H9 (cell line): ENCODE measurements at regions not wholly inside any gene's neighbourhood (a gene's known extent, or its start where the extent isn't known, plus 50 kb on each side); places are given as distances from the start of the nearest gene placed in this dataset.

Experiments
- DNase-seq: peaks from one replicate; pipeline ENCODE4 v3.0.0-alpha.2; 2017
- H2AFZ ChIP-seq: one replicate; pipeline ENCODE4 v1.6.1; 2013; ENCODE audit warnings: mild to moderate bottlenecking, low read length, control low read depth, moderate library complexity
- H2AK5ac ChIP-seq: 2 replicates; pipeline ENCODE4 v1.6.1; 2013; ENCODE audit warnings: low read length, control low read depth, mixed read lengths; ENCODE audit not compliant: insufficient read length
- H2BK120ac ChIP-seq: one replicate; pipeline ENCODE4 v1.6.1; 2013; ENCODE audit warnings: low read depth, mild to moderate bottlenecking, low read length, control low read depth, inconsistent platforms; ENCODE audit not compliant: poor library complexity, severe bottlenecking
- H2BK12ac ChIP-seq: 2 replicates; pipeline ENCODE4 v1.6.1; 2013; ENCODE audit warnings: low read length, control low read depth, mixed read lengths, low read depth; ENCODE audit not compliant: insufficient read length
- H2BK15ac ChIP-seq: 2 replicates; pipeline ENCODE4 v1.6.1; 2013; ENCODE audit warnings: low read depth, low read length, control low read depth
- H2BK20ac ChIP-seq: one replicate; pipeline ENCODE4 v1.6.1; 2013; ENCODE audit warnings: low read depth, mild to moderate bottlenecking, low read length, control low read depth, inconsistent platforms; ENCODE audit not compliant: poor library complexity, severe bottlenecking
- H2BK5ac ChIP-seq: 2 replicates; pipeline ENCODE4 v1.6.1; 2013; ENCODE audit warnings: low read length, control low read depth, mixed read lengths; ENCODE audit not compliant: insufficient read length
- H3K14ac ChIP-seq: 2 replicates; pipeline ENCODE4 v1.6.1; 2013; ENCODE audit warnings: low read length, control low read depth; ENCODE audit not compliant: insufficient read depth
- H3K18ac ChIP-seq: 2 replicates; pipeline ENCODE4 v1.6.1; 2013; ENCODE audit warnings: low read depth, mild to moderate bottlenecking, mixed read lengths, low read length, control low read depth; ENCODE audit not compliant: insufficient read length
- H3K23ac ChIP-seq: 2 replicates; pipeline ENCODE4 v1.6.1; 2013; ENCODE audit warnings: low read length, control low read depth, mixed read lengths, low read depth; ENCODE audit not compliant: insufficient read length
- H3K23me2 ChIP-seq: 2 replicates; pipeline ENCODE4 v1.6.1; 2013; ENCODE audit warnings: low read depth, mild to moderate bottlenecking, mixed read lengths, low read length, control low read depth; ENCODE audit not compliant: insufficient read length, poor library complexity, severe bottlenecking
- H3K27ac ChIP-seq: 2 replicates; pipeline ENCODE4 v1.5.1; 2013; ENCODE audit warnings: low read length, control low read depth, mixed read lengths, low read depth; ENCODE audit not compliant: insufficient read length
- H3K27me3 ChIP-seq: 2 replicates; pipeline ENCODE4 v1.6.1; 2013; ENCODE audit warnings: low read length, control low read depth, inconsistent platforms; ENCODE audit not compliant: insufficient read depth
- H3K4ac ChIP-seq: 2 replicates; pipeline ENCODE4 v1.6.1; 2013; ENCODE audit warnings: low read depth, mild to moderate bottlenecking, control low read depth, inconsistent platforms, low read length, moderate library complexity
- H3K4me1 ChIP-seq: 2 replicates; pipeline ENCODE4 v1.6.1; 2013; ENCODE audit warnings: low read length, control low read depth, inconsistent platforms; ENCODE audit not compliant: insufficient read depth
- H3K4me2 ChIP-seq: 2 replicates; pipeline ENCODE4 v1.6.1; 2013; ENCODE audit warnings: low read length, control low read depth, mixed read lengths; ENCODE audit not compliant: insufficient read length, insufficient read depth
- H3K56ac ChIP-seq: 2 replicates; pipeline ENCODE4 v1.6.1; 2013; ENCODE audit warnings: low read depth, mild to moderate bottlenecking, mixed read lengths, low read length, control low read depth; ENCODE audit not compliant: insufficient read length
- H3K79me1 ChIP-seq: 2 replicates; pipeline ENCODE4 v1.6.1; 2013; ENCODE audit warnings: low read depth, mild to moderate bottlenecking, moderate library complexity, low read length, control low read depth, inconsistent platforms; ENCODE audit not compliant: insufficient read depth, poor library complexity, severe bottlenecking
- H3K79me2 ChIP-seq: 2 replicates; pipeline ENCODE4 v1.6.1; 2013; ENCODE audit warnings: low read length, control low read depth, inconsistent platforms; ENCODE audit not compliant: insufficient read depth
- H3K9ac ChIP-seq: 2 replicates; pipeline ENCODE4 v1.6.1; 2013; ENCODE audit warnings: low read length, control low read depth, mixed read lengths; ENCODE audit not compliant: insufficient read length; ENCODE audit errors: extremely low read depth
- H3K9me3 ChIP-seq: one replicate; pipeline ENCODE4 v1.6.1; 2013; ENCODE audit warnings: low read depth, low read length, inconsistent platforms; ENCODE audit not compliant: control insufficient read depth
- H3T11ph ChIP-seq: one replicate; pipeline ENCODE4 v1.6.1; 2013; ENCODE audit warnings: mild to moderate bottlenecking, low read length, control low read depth, inconsistent platforms
- H4K20me1 ChIP-seq: one replicate; pipeline ENCODE4 v1.6.1; 2013; ENCODE audit not compliant: control insufficient read depth, insufficient read length, insufficient read depth
- H4K5ac ChIP-seq: 2 replicates; pipeline ENCODE4 v1.6.1; 2013; ENCODE audit warnings: low read depth, mild to moderate bottlenecking, mixed read lengths, low read length, control low read depth; ENCODE audit not compliant: insufficient read length
- H4K8ac ChIP-seq: replicated peaks from 2 replicates; pipeline ENCODE4 v1.6.1; 2013; ENCODE audit warnings: low read length, control low read depth, mixed read lengths, low read depth; ENCODE audit not compliant: insufficient read length
- H4K91ac ChIP-seq: 2 replicates; pipeline ENCODE4 v1.6.1; 2013; ENCODE audit warnings: low read depth, mild to moderate bottlenecking, moderate library complexity, mixed read lengths, low read length, control low read depth; ENCODE audit not compliant: insufficient read length
- H3K27ac Mint-ChIP-seq, 3 experiments: 2 replicates in 2 of 3; 3 replicates in 1 of 3; pipeline ENCODE4 v1.8.0; 2020 to 2021; ENCODE audit warnings: mixed read lengths in 3 of 3, mild to moderate bottlenecking in 1 of 3, moderate library complexity in 1 of 3
- H3K27me3 Mint-ChIP-seq: 2 replicates; pipeline ENCODE4 v1.8.0; 2021; ENCODE audit warnings: low read depth, mild to moderate bottlenecking, moderate library complexity, mixed read lengths
- H3K36me3 Mint-ChIP-seq, 3 experiments: 2 replicates in 2 of 3; 3 replicates in 1 of 3; pipeline ENCODE4 v1.8.0; 2020 to 2021; ENCODE audit warnings: low read depth in 3 of 3, mixed read lengths in 3 of 3; ENCODE audit not compliant: insufficient read depth in 1 of 3
- H3K4me1 Mint-ChIP-seq, 2 experiments: 2 replicates each; pipeline ENCODE4 v1.8.0; 2020; ENCODE audit warnings: mixed read lengths in 2 of 2
- H3K4me3 Mint-ChIP-seq, 2 experiments: 2 replicates in 1 of 2; 3 replicates in 1 of 2; pipeline ENCODE4 v1.8.0; 2020 to 2021; ENCODE audit warnings: mild to moderate bottlenecking in 2 of 2, mixed read lengths in 2 of 2, moderate library complexity in 1 of 2
- H3K9me3 Mint-ChIP-seq, 2 experiments: 2 replicates in 1 of 2; 3 replicates in 1 of 2; pipeline ENCODE4 v1.8.0; 2020; ENCODE audit warnings: mild to moderate bottlenecking in 2 of 2, mixed read lengths in 2 of 2, moderate library complexity in 1 of 2
- CTCF ChIP-seq: fragments of 200-600 bp; sonication (generic); conservative IDR thresholded peaks from 3 replicates; pipeline ENCODE4 v1.8.0; 2021; ENCODE audit warnings: antibody characterized with exemption, mild to moderate bottlenecking
- WGBS: extraction: QIAGEN DNeasy Blood & Tissue Kit; methylation state at CpG from one replicate; pipeline ENCODE4 v1.1.7; 2013; ENCODE audit warnings: missing lambda C conversion rate, low lambda C conversion rate, mixed read lengths; ENCODE audit not compliant: insufficient read length; ENCODE audit errors: extremely low coverage; 5-methylcytosine and 5-hydroxymethylcytosine counted together

DNA sequence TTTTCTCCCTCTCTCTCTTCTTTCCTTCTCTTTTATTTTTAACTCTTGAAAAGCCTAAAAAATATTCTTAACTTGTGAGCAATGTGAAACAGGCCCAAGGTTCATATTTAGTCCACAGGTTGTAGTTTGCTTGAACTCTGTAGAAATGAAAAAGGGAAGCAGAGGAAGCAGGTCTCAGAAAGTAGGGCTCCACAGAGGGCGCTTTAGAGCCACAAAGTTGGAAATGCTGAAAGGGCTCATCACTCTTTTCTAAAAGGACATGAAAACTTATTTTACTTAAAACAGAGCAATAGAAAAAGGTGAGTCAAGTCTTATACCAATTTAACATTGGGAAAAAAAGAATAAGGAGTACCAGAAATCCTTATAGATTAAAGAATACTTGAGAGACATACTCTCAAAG lies 247.0 kb downstream of the USP25 start:
- Histone ChIP-seq H3K4me2 (no peak overlapping the region), H2BK120ac (no peak overlapping the region), H3K4me1 (no peaks in the 10 kb centered on the region), H3K27me3 (no peaks in the 10 kb centered on the region), H3K14ac (no peak overlapping the region), H3K23me2 (no peaks in the 10 kb centered on the region), H2AK5ac (no peak overlapping the region), H2AFZ (no peak overlapping the region), H4K20me1 (no peaks in the 10 kb centered on the region), H3K9me3 (no peaks in the 10 kb centered on the region), H3K23ac (no peak overlapping the region), H3K27ac (no peak overlapping the region), H3K18ac (no peak overlapping the region), H3K4ac (no peak overlapping the region), H4K8ac (no peak overlapping the region), H3K9ac (no peak overlapping the region), H3K79me1 (no peaks in the 10 kb centered on the region), H3K79me2 (no peaks in the 10 kb centered on the region), H2BK5ac (no peak overlapping the region), H3T11ph (no peak overlapping the region), H4K5ac (no peak overlapping the region), H2BK20ac (no peak overlapping the region), H4K91ac (no peak overlapping the region), H2BK15ac (no peak overlapping the region), H2BK12ac (no peak overlapping the region), H3K56ac (no peak overlapping the region)
- no CpG with 5 or more reads among the region's 1 CpG for WGBS
- no peaks in the 10 kb centered on the region for H3K36me3 Mint-ChIP-seq
- H3K27ac Mint-ChIP-seq, result no peak overlapping the region
- H3K4me1 Mint-ChIP-seq, result peaks cover 12 to 14% of the 10 kb centered on the region in 2 experiments
- H3K4me3 Mint-ChIP-seq, result no peak overlapping the region
- no peak for DNase-seq
- peak; percentile 64 for TF ChIP-seq CTCF
- no peaks in the 10 kb centered on the region for H3K9me3 Mint-ChIP-seq
- no peaks in the 10 kb centered on the region for H3K27me3 Mint-ChIP-seq
